ENCODE measurements at regions not wholly inside any gene's neighbourhood (a gene's known extent, or its start where the extent isn't known, plus 50 kb on each side); places are given as distances from the start of the nearest gene placed in this dataset.

GRCh38 chr14:105888151-105888550, 361.8 kb downstream of the TMEM121 start:
- Histone ChIP-seq H4K20me1 (replicated peaks in 1 of 2; ENCODE audit: control insufficient read depth in 1 of 2, insufficient read depth in 2 of 2, low read length in 2 of 2) (no peaks in the 10 kb centered on the region), H2AFZ (ENCODE audit: low read length) (no peak overlapping the region), H3K4me3 (ENCODE audit: extremely low read depth in 1 of 4, insufficient read depth in 2 of 4, low read depth in 3 of 4, low read length in 4 of 4) (no peak overlapping the region), H3K4ac (replicated peaks; ENCODE audit: insufficient read length, low read depth, low read length) (no peak overlapping the region), H2AK5ac (ENCODE audit: low read depth, low read length) (no peak overlapping the region), H3K27me3 (replicated peaks in 1 of 4; ENCODE audit: control insufficient read depth in 3 of 4, extremely low read depth in 1 of 4, insufficient read depth in 3 of 4, low read length in 3 of 4) (no peaks in the 10 kb centered on the region), H3K4me2 (ENCODE audit: insufficient read depth in 1 of 2, low read depth in 2 of 2, low read length in 2 of 2) (no peak overlapping the region), H4K8ac (ENCODE audit: extremely low read depth, insufficient read depth, low read length) (no peak overlapping the region), H3K79me1 (ENCODE audit: low read depth, low read length) (no peaks in the 10 kb centered on the region), H3K9ac (replicated peaks in 1 of 4; ENCODE audit: extremely low read depth in 1 of 4, low read depth in 3 of 4, low read length in 3 of 4) (no peak overlapping the region), H4K91ac (replicated peaks; ENCODE audit: insufficient read length, low read length) (no peak overlapping the region), H3K23ac (ENCODE audit: insufficient read length) (no peak overlapping the region), H3K79me2 (ENCODE audit: control insufficient read depth in 1 of 2, insufficient read depth in 2 of 2, low read length in 2 of 2) (no peaks in the 10 kb centered on the region), H3K36me3 (ENCODE audit: control insufficient read depth in 2 of 4, insufficient read depth in 4 of 4, low read length in 3 of 4) (no peaks in the 10 kb centered on the region), H2BK12ac (ENCODE audit: low read depth, low read length) (no peak overlapping the region), H2BK120ac (replicated peaks; ENCODE audit: low read depth, low read length) (no peak overlapping the region), H4K5ac (ENCODE audit: insufficient read length, low read depth, low read length) (no peak overlapping the region), H3K14ac (ENCODE audit: insufficient read length) (no peak overlapping the region), H2BK5ac (ENCODE audit: low read depth, low read length) (no peak overlapping the region), H2BK20ac (ENCODE audit: low read length) (no peak overlapping the region), H2BK15ac (ENCODE audit: low read length) (no peak overlapping the region), H3K27ac (ENCODE audit: low read depth, low read length) (no peak overlapping the region), H3K18ac (ENCODE audit: extremely low read depth, low read length) (no peak overlapping the region), H3K4me1 (replicated peaks in 1 of 4; ENCODE audit: control insufficient read depth in 3 of 4, insufficient read depth in 4 of 4, low read length in 3 of 4) (no peaks in the 10 kb centered on the region), H3K9me3 (ENCODE audit: insufficient read depth in 2 of 2, low read depth in 1 of 2, low read length in 1 of 2) (peaks cover 36 to 96% of the 10 kb centered on the region in 2 experiments; a peak in 3 of 4 replicates), H3K23me2 (ENCODE audit: low read depth, low read length) (no peaks in the 10 kb centered on the region), H3K56ac (replicated peaks; ENCODE audit: insufficient read length, low read depth, low read length) (no peak overlapping the region)
- no peak for DNase-seq (ENCODE audit: low read depth in 1 of 2, low spot score in 2 of 2)
- no peak for FAIRE-seq
- WGBS, 2 experiments (ENCODE audit: extremely low coverage in 1 of 2, insufficient coverage in 1 of 2, insufficient read length in 1 of 2, insufficient replicate concordance in 2 of 2, low coverage in 1 of 2, low lambda C conversion rate in 2 of 2, missing lambda C conversion rate in 1 of 2): 86% methylated on average over 2 of the region's 2 CpGs; no CpG with 5 or more reads in 1 of the 2 experiments
- TF ChIP-seq ZNF274 (IDR thresholded peaks at IDR 0.05; ENCODE audit: borderline replicate concordance, extremely low read depth, low read length): no peak
- TF ChIP-seq RBBP5 (IDR thresholded peaks at IDR 0.05; ENCODE audit: borderline replicate concordance, low read depth, low read length): no peak
- TF ChIP-seq SRF (IDR thresholded peaks at IDR 0.05; ENCODE audit: low read depth, low read length): no peak
- no peak for TF ChIP-seq BACH1 (IDR thresholded peaks at IDR 0.05; ENCODE audit: low read length)
- CTCF ChIA-PET (ENCODE audit: partially characterized antibody): no interaction called here
- POLR2A ChIA-PET (ENCODE audit: partially characterized antibody): no interaction called here

All from H1 (cell line).